ENCODE measurements at regions not wholly inside any gene's neighbourhood (a gene's known extent, or its start where the extent isn't known, plus 50 kb on each side); places are given as distances from the start of the nearest gene placed in this dataset.

DNA sequence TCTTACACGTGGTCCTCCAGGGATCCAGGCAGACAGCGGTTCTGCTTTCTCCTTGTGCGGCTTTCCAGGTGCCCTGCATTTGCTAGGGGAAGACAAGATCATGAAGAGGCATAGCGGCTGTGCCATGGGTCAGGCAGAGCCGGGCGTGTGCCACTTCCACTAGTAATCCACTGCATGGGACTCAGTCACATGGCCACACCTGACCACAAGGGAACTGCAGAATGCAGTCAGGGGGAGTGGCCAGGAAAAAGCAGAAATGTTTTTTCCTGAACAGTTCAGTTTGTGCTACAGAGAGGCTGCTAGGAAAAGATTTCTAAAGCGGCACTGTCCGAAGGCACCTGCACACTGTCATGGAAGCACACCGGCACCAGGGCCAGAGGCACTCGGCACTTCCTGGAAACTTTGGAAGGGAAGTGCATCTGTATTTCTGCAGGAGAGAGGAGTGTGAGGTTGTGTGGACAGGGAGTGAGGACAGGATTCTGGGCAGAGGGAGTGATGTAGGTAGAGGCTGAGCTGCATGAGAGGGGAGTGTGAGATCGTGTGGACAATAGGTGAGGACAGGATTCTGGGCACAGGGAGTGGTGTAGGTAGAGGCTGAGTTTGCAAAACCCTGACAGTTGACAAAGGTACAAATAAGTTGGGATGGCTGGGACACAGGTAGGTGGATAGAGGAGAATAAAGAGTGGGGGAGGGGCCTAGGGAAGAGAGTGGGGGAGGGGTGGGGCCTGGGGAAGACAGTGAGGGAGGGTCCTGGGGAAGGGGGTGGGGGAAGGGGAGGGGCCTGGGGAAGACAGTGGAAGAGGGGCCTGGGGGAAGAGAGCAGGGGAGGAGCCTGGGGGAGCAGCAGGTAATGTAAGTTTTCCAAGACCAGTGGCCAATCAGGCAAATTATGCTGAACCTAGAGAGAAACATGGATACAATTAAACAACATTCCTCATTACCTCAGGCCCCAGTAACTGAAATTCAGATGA, 1436.3 kb downstream of the TBC1D22A start:
- DNase-seq: no peak

DNA sequence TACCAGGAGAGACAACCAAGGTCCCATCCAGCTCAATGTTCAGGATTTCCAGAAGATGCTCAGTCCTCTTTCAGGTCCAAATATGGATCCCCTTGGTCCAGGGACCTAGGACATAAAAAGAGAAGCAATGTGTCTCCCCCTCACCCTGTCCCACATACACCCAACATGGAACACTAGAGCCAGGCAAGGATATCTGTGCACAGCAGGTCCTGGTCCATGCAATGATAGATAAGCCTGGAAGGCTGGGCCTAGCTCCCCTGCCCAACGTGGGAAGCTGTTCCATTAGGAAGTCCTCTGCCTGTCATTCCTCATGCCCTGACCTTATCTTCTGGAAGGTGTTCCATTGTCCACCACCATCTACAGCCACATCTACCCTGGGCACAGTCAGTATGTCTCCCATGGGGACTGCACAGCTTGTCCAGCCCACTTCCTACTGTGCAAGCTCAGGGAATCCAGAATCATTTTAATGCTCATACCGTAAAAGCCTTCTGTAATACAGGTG, 1434.8 kb downstream of the TBC1D22A start:
- no peak for DNase-seq

DNA sequence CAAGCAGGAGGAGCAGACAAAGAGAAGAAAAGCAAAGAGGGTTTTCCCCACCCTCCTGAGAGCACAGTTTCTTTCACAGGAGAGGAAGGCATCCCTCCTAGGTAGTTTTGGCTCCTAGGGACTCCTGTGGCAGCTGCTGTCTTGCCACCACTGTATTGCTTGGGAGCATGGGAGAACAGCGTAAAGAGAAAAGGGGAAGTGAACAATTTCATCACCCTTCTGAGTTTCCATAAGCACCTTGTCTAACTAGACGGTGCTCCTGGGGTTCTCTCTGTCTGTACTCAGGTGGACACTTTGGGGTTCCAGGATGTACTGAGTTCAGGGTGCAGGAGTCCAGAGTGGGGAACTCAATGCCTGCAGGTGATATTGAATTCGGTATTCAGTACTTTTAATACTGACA, 1430.5 kb downstream of the TBC1D22A start:
- DNase-seq: no peak

DNA sequence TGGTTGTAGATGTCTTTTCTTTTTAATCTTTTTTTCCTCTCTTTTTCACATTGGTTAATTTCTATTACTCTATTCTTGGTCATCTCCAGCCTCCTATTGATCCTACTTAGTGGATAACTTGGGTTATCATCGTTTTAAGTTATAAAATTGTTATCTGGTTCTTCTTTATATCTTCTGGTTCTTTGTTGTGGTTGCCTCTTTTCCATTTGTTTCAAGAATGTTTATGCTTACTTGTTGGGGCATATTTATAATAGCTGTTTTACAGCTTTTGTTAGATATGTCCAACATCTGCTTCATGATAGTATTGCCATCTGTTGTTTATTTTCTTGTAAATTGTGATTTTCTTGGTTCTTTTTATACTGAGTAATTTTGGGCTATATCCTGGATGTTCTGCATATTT, 1429.6 kb downstream of the TBC1D22A start:
- no peak for DNase-seq

DNA sequence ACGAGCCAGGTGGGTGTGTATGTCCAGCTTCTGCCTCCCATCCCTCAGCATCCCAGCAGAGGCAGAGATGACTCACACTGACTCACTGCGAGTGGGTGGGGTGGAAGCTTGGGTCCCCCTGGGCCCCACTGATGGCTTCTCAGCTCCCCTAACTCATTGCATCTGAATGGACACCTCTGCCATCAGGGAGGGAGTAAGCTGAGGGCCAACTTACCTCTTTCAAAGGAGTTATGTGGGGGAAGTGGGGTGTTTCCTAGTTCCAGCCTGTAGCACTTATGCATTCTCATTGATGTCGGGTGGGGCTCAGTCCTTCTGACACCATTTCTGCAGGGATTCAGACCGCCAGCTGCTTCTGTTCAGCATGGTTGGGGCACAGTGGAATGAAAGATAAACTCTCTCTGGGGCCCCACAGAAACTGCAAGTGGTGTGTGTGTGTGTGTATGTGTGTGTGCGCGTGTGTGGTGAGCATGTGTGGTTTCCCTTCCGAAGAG, 1425.8 kb downstream of the TBC1D22A start:
- DNase-seq: no peak

DNA sequence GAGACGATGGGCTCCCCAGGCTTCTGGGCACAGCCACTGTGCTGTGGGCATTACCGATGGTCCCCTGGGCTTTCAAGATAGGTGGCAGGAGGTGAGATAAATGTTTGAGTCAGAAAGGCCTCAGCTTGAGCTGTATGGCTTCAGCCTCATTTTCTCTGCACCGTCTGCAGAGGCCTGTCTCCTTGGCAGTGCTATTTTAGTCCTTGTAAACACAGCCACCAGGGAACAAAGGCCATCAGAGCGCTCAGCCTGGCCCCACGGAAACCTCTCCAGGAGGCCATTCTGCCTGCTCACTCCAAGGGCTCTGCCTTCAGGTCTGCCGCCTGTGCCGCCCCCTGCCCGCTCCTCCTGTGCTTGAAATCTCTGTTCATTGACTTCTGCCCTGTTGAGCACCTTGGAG, 1424.9 kb downstream of the TBC1D22A start:
- no peak for DNase-seq

DNA sequence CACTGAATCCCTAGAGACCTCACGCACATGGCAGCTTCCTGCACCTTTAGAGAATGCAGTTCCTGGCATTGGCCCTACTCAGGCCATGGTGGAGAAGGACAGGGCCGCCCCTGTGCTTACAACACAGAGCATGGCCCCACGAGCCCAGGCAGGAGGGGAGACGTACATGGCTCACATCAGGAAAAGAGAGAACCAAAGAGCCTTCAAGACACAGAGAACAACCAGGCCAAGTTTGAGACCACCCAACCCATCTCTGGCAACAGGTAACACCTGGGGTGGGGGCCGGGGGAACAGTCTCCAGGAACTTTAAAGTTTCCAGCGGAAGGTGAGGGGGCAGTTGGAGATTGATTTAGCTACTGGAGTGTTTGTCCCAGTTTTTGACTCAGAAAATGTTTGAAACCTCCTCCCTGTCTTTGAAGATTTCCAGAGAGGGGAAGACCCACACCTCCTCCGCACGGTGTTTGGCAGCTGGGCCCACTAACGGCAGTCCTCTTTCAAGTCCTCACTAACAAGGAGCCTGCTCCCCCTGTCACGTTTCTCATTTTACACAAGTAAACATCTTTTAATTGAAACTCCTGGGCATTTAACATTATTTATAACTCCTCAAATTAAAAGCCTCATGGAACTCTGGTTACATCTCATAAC, 1423.8 kb downstream of the TBC1D22A start:
- DNase-seq: no peak

DNA sequence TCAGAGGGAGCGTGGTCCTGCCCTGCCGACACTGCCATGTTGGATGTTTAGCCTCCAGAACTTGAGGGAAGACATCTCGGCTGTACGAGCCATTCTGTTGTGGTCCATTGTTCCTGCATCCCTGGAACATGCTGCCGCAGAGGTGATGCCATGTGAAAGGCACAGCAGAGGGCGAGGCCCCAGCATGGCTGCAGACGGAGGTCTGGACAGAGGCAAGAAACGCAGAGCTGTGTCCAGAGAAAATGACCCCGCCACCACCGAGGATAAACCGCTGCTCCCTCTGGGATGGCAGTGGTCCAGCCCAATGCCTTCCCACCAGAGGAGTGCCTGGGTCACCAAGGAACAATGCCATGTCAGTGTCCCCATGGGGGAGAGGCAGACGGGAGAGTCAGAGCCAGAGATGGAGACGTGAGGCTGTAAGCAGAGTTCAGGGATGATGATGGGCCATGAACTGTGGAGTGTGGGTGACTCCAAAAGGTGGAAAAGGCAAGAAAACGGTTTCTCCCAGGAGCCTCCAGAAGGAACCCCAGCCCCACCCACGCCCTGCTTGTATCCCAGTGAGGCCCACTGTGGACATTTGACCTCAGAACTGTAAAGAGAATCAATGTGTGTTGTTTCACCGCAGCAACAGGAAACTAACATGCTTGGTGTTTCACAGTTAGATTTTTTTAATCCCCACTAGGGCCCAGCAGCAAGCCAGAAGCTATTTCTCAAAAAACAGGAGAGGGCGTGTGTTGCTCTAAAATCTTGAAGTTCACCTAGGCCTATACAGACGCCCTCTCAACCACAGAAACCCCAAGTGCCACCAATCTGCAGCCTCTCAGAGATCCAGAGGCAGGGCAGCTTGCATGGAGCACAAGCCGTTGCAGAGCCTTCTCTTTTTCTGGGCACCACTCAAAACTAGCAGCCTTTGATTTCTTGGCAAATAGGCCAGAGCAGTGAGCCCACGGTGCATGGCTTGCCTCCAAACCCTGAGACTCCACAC, 1422.9 kb downstream of the TBC1D22A start:
- no peak for DNase-seq

DNA sequence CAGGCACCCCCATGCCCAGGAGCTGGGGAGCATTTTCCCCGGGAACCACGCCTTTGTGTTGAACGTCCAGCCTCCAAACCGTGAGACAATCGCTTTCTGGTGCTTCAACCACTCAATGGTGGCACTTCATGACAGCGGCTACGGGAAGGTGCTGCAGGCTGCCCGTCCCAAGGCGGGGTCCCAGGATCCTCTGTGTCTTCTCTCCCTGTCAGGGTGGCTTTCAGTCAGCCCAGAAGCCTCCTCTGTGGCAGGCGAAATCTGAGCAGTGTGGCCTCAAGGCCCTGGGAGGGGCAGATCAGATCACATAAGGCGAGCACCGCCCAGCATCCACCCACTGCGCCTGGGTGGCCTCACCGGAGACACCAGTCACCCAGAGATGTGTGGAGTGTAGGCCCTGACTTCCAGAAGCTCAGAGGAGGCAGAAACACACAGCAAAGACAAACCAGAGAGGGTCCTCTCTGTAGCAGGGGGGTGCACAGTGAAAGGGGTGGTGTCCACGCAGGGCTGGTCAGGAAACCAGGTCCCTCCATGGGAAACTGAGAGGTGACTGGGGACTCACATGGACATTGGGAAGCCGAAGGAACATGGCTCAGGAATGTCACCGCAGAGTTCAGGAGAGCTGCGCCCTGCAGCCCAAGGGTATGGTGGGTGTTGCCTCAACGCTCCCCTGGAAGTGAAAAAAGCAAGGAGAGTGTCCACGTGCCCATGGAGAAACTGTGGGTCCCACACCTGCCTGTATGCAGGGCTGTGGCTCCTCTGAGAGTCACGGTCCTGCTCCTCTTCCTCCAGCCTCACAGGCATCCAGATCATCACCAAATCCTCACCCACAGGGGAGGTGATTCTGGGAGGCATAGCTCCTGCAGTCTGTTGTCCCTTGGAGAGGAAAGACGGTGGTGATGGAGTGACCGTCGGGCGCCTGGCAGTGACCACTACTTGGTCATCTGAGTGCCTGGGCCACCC, 1420.7 kb downstream of the TBC1D22A start:
- no peak for DNase-seq

DNA sequence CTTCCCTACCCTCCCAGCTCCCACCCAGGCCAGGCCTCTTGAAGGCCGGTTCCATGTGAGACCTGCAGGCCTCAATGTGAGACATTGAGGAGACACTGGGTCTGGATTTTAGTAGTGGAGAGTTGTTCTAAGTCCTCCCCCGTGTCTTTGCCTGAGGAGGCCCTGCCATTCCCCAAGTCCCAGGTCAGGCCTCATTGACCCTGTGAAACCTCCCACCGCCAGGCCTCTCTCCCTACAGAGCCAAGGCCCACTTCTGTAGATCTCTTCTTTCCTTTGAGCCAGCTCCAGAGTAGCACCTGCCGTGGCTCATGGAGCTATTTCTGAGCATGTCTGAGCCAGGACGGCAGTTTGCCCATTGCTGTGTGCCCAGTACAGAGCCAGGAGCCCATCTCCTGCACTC, 1419.6 kb downstream of the TBC1D22A start:
- no peak for DNase-seq

DNA sequence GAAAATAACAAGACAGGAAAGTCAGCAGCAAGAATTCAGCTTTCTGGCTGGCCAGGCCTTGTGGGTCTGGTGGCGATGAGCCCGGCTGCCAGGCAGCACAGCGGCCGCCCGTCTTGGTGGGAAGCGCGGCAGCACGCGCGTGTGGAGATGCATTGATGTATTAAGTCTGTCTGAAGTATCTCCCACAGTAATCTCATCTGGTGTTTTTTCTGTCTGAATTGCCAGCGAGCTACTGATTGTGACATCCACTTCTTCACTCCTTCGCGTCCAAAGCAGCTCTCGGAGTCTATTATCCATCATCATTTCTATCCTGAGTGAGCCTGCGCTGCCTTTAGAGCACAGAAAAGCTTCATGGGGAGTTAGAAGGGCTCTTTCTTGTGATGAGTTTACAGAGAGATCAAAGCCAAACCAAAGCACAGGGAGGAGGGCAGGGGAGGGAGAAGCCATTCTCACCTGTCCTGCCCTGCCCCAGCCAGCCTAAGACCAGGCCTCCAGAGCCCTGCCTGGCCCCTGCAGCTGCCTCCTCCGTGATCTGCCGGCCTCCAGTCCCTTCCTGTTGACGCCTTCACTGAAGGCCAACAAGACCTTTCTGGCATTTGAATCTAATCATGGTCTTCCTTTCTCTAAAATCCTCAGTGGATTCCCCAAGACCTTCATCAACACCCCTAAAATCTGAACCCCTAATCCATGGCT, 1419.0 kb downstream of the TBC1D22A start:
- no peak for DNase-seq

DNA sequence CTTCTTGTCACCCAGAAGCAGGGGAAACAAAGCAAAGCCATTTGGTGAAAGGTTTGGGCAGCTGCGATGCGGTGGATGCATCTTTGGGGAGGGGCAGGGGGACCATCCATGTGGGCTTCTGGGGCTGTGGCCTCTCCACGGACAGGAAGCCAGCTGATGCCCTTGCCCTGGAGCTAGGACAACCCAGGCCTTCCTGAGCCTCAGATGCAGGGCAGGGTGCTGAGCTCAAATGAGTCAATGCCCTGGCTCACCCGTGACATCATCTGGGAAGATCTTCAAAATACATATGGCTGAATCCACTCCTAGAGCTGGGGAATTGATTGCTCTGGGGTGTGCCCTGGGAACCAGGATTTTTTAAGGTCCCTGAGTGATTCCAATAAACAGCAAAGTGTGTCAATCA, 1418.2 kb downstream of the TBC1D22A start:
- no peak for DNase-seq

DNA sequence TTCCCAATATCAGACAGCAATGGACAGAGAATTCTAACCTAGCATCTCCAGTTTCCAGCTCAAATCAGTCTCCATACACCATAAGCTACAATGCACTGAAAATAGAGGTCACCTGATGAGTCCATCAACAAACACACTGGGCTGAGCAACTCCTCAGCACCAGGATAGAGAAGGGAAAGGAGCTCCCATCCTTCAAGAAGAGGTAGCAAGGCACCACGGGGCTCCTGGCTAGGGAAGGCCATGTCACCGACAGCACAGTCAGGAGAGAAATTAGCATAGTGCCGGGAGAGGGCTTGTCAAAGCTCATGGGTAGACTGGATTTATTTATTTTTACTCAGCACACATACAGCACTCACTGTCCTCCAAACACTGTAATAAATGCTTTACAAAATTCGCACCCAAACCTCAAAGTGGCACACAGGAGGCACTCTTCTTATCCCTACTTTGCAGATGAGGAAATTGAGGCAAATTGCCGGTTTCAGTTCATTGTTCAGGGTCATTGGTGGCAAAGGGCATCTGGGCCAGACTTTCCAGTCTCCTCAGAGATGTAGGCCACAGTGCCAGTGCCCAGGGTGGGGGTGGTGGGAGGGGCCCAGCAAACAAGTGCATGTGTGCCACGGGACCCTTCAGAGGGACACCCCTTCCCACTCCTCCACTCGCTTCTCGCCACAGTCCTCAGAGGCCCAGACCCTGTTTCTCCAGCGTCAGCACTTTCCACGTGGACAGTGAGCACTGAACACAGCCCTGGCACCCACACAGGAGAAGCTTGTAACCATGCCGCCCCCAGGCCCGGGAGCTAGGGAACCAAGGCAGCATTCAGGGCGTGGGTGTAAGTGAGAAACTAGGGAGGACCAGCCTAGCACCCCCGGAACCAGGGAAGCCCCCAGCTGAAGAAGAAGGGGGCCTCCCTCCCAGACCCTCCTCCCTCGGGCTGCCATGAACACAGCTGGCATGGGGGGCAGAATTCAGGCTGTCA, 1417.4 kb downstream of the TBC1D22A start:
- DNase-seq: no peak

DNA sequence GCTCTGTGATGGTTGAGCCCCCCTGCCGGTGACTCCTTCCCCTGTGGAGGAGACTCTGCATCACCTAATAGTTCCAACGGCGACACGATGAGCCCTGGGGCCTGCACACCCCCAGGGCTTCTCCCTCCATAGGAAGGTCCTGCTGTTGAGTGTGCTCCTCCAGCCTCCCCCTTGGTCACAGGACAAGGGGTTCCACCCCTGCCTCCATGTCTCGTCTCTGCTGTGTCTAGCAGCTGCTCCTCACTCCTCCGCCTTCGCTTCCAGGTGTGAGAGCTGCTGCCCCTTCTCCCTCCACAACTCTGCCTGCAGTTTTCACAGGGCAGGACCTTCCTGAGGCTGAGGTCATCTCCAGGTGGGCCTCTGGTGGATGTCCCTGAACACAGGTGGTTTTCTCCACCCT, 1416.1 kb downstream of the TBC1D22A start:
- DNase-seq: no peak

DNA sequence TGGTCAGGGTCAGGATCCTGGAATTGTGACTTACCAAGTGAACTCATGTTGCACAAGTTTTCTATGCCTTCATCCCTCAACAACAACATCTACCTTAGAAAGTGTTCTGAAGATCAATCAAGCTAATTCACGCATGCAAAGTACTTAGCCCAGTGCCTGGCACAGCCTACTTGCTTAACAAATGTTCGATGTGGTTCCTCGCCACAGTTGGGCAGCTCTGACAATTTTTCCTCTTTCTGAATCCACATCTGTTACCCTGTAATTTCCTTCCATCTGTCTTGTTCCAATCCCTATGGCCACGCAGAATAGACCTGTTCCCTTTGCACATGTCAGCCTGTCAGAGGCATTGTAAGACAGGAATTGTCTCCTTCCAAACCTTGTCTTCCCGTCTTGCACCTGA, 1415.2 kb downstream of the TBC1D22A start:
- DNase-seq: no peak

DNA sequence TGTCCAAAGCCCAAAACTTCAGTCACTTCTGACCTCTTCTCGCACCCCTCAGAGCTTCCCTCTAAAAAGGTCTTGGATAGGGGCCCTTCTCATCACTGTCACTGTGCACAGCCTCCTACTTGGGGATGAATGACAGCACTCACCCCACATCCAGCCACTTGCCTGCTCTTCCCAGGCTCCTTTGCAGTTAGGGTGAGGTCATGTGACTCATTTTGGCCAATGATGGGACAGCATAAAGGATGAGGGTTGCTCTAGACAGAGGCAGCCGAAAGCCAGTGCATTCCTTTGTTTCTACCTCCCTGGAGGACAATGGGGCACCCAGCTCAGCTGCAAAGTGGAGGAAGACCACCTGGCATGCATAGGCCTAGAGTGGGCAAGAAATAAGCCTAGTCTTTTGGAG, 1413.3 kb downstream of the TBC1D22A start:
- no peak for DNase-seq

DNA sequence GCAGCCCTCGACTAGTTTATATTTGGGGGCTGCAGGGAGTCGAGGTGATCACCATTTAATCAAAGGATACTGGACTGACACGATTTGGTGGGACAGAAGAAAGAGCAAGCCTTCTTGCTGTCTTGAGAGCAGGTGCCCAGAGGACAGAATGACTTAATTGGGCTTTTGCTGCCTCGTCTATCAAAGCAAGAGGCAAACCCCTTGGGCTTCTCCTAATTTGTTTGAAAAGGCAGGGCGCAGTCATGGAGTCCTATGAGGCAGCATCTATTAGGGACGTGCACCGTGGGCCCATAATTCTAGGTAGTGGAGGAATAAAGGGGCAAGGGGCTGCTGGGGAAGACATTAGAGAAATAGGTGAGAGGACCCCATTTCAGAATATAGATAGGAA, 1411.3 kb downstream of the TBC1D22A start:
- no peak for DNase-seq

DNA sequence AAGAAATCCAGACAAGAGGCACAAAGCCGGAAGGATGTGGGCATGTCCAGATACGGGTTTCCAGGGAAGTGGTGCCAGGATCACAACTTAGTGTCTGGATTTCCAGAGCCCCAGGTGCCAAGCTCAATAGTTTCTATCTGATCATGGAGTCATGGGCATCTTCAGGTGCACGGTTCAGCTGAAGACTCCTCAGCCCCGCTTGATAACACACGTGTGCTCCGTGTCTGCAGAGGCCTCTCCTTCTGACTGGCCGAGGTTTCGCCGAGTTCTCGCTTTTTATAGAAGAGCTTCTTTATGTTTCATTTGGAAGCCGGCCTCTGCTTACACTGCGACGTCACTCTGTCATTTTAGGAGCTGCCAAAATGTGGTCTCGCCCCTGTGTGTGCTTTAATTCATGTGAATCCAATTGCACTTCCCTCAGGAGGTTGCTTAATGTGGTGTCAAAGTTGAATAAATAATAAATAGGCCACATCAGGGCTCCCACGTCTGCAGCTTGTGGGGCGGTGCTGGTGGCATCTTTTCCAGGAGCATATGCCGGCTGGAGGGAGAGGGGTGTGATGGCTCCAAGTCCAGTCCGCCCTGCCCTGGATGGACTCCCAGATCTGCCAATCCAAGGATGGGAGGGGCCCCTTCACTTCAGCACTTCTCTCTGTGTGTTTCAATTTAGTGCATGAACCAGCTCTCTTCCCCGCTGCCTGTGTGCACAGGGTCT, 1410.8 kb downstream of the TBC1D22A start:
- no peak for DNase-seq

DNA sequence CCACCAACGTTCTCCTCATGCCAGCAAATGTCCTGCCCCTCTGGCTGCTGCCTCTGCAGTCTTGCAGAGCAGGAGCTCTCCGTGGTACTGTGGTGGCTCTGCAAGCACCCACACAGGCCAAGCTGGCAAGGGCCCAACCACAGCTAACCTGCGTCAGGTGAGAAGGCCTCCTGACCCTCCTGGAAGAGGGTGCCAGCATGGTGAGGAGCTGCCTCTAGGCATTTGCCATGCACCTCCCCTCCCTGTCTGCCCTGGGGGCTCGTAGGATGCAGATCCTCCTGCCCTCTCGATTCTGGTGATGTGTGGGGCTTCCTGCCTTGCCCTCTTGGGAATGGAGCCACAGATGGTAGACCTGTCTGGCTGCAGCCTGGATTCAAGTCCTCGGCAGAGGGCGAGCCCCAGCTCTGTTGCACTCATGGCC, 1408.8 kb downstream of the TBC1D22A start:
- DNase-seq: no peak
